ENCODE measurements at regions not wholly inside any gene's neighbourhood (a gene's known extent, or its start where the extent isn't known, plus 50 kb on each side); places are given as distances from the start of the nearest gene placed in this dataset.

DNA sequence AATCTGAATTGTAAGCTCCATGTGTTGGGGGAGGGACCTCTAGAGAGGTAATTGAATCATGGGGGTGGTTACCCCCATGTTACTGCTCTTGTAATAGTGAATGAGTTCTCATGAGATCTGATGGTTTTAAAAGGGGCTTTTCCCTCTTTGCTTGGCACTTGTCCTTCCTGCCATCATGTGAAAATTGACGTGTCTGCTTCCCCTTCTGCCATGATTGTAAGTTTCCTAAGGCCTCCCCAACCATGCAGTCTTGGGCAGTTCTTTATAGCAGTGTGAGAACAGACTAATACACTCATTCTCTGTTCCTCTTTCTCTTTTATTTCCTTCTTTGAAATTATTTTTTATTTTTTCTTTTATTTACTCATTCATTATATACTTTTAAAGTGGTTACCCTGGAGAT is 239.4 kb downstream of the CSNK2A3 start:
- H3K9ac ChIP-seq (ENCODE audit: low read depth, low read length): no peak overlapping the region
- DNase-seq: no peak
- no peak overlapping the region for H3K4me2 ChIP-seq (ENCODE audit: insufficient read depth, low read length)
- H3K4me3 ChIP-seq (ENCODE audit: low read depth in 1 of 2, low read length in 2 of 2): no peak overlapping the region
- no peak overlapping the region for H2AFZ ChIP-seq (ENCODE audit: low read depth, low read length)
- no peak overlapping the region for H3K27ac ChIP-seq (ENCODE audit: low read length)
- peaks cover 4% of the 10 kb centered on the region for H3K9me3 ChIP-seq (ENCODE audit: insufficient read depth, low read length, severe bottlenecking)
- no peaks in the 10 kb centered on the region for H4K20me1 ChIP-seq (ENCODE audit: insufficient read depth, low read length)
- ATAC-seq (ENCODE audit: insufficient read depth, low read depth): no peak
- no peak for TF ChIP-seq EZH2 (IDR thresholded peaks at IDR 0.05; ENCODE audit: borderline replicate concordance, low read depth, low read length, severe bottlenecking)
- TF ChIP-seq, protein P1, sequence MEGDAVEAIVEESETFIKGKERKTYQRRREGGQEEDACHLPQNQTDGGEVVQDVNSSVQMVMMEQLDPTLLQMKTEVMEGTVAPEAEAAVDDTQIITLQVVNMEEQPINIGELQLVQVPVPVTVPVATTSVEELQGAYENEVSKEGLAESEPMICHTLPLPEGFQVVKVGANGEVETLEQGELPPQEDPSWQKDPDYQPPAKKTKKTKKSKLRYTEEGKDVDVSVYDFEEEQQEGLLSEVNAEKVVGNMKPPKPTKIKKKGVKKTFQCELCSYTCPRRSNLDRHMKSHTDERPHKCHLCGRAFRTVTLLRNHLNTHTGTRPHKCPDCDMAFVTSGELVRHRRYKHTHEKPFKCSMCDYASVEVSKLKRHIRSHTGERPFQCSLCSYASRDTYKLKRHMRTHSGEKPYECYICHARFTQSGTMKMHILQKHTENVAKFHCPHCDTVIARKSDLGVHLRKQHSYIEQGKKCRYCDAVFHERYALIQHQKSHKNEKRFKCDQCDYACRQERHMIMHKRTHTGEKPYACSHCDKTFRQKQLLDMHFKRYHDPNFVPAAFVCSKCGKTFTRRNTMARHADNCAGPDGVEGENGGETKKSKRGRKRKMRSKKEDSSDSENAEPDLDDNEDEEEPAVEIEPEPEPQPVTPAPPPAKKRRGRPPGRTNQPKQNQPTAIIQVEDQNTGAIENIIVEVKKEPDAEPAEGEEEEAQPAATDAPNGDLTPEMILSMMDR (IDR thresholded peaks at IDR 0.05; ENCODE audit: borderline replicate concordance, extremely low read depth, low read length, poor library complexity, severe bottlenecking): no peak
- H3K36me3 ChIP-seq (ENCODE audit: insufficient read depth, low read length): no peaks in the 10 kb centered on the region
- H3K4me1 ChIP-seq (ENCODE audit: insufficient read depth, low read length): no peaks in the 10 kb centered on the region
- peaks cover 13% of the 10 kb centered on the region for H3K27me3 ChIP-seq (ENCODE audit: insufficient read depth, low read length, poor library complexity)
- no peaks in the 10 kb centered on the region for H3K79me2 ChIP-seq (ENCODE audit: insufficient read depth, low read length)

DNA sequence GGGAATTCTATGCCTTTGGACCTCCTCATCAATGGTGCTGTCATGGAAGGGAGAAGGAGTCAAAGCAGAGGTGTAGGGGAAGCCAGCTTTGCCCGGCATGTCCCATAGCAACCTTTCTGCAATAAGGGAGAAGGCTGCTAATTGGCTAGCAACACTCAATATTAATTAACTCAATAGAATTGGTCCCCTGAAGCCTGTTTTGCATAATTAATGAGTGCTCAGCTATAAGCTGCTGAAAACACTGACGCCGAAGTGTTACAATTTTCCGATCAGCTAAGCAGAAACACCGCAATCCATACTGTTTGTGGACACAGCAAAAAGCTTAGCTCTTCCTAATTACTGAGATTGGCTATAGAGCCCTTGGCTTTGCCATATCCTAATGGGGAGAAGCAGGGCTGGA is 245.0 kb downstream of the CSNK2A3 start:
- Histone ChIP-seq H3K4me1 (ENCODE audit: insufficient read depth, low read length) (no peaks in the 10 kb centered on the region), H3K27ac (ENCODE audit: low read length) (no peak overlapping the region), H3K9me3 (ENCODE audit: insufficient read depth, low read length, severe bottlenecking) (no peaks in the 10 kb centered on the region), H3K36me3 (ENCODE audit: insufficient read depth, low read length) (no peaks in the 10 kb centered on the region), H4K20me1 (ENCODE audit: insufficient read depth, low read length) (no peaks in the 10 kb centered on the region; the same call in 1 of the 2 replicates), H3K4me3 (ENCODE audit: low read depth in 1 of 2, low read length in 2 of 2) (no peak overlapping the region), H2AFZ (ENCODE audit: low read depth, low read length) (no peak overlapping the region), H3K79me2 (ENCODE audit: insufficient read depth, low read length) (no peaks in the 10 kb centered on the region), H3K27me3 (ENCODE audit: insufficient read depth, low read length, poor library complexity) (peaks cover 18% of the 10 kb centered on the region), H3K9ac (ENCODE audit: low read depth, low read length) (no peak overlapping the region), H3K4me2 (ENCODE audit: insufficient read depth, low read length) (no peak overlapping the region)
- no peak for TF ChIP-seq EZH2 (IDR thresholded peaks at IDR 0.05; ENCODE audit: borderline replicate concordance, low read depth, low read length, severe bottlenecking)
- TF ChIP-seq, protein P1 (IDR thresholded peaks at IDR 0.05; ENCODE audit: borderline replicate concordance, extremely low read depth, low read length, poor library complexity, severe bottlenecking): no peak
- no peak for DNase-seq
- no peak for ATAC-seq (ENCODE audit: insufficient read depth, low read depth)

DNA sequence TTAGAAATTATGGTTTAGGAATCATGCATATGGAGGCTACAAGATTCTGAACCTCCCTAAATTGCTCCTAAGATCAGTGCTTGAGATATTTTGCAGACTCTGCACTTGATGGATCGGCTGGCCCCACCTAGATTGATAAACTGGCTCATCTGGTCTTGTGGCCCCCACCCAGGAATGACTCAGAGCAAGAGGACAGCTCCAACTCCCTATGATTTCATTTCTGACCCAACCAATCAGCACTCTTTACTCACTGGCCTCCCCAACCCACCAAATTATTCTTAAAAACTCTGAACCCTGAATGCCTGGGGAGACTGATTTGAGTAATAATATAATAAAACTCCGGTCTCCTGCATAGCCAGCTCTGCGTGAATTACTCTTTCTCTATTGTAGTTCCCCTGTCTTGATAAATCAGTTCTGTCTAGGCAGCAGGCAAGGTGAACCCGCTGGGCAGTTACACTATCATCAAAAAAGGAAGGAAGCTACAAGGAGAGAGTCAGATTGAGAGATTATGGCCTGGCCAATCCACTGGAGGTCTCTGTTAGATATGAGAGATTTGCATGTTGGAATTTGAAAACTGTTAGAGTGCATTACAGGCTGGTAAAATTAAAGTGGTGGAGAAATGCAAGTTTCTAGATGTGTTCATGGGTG is 245.8 kb downstream of the CSNK2A3 start:
- Histone ChIP-seq H3K4me1 (ENCODE audit: insufficient read depth, low read length) (no peaks in the 10 kb centered on the region), H3K36me3 (ENCODE audit: insufficient read depth, low read length) (no peaks in the 10 kb centered on the region), H3K9me3 (ENCODE audit: insufficient read depth, low read length, severe bottlenecking) (no peaks in the 10 kb centered on the region), H3K27ac (ENCODE audit: low read length) (no peak overlapping the region), H3K9ac (ENCODE audit: low read depth, low read length) (no peak overlapping the region), H3K27me3 (ENCODE audit: insufficient read depth, low read length, poor library complexity) (peaks cover 20% of the 10 kb centered on the region), H3K4me2 (ENCODE audit: insufficient read depth, low read length) (no peak overlapping the region), H2AFZ (ENCODE audit: low read depth, low read length) (no peak overlapping the region), H3K4me3 (ENCODE audit: low read depth in 1 of 2, low read length in 2 of 2) (no peak overlapping the region), H4K20me1 (ENCODE audit: insufficient read depth, low read length) (no peaks in the 10 kb centered on the region; the same call in 1 of the 2 replicates), H3K79me2 (ENCODE audit: insufficient read depth, low read length) (no peaks in the 10 kb centered on the region)
- no peak for TF ChIP-seq EZH2 (IDR thresholded peaks at IDR 0.05; ENCODE audit: borderline replicate concordance, low read depth, low read length, severe bottlenecking)
- TF ChIP-seq, protein P1 (IDR thresholded peaks at IDR 0.05; ENCODE audit: borderline replicate concordance, extremely low read depth, low read length, poor library complexity, severe bottlenecking): no peak
- no peak for DNase-seq
- ATAC-seq (ENCODE audit: insufficient read depth, low read depth): no peak

All from DND-41 (cell line).